ENCODE measurements at regions not wholly inside any gene's neighbourhood (a gene's known extent, or its start where the extent isn't known, plus 50 kb on each side); places are given as distances from the start of the nearest gene placed in this dataset.

GRCh38 chr1:238790882-238791281 lies 595.5 kb upstream of the CHRM3 start:
- no peak overlapping the region for H3K4me3 ChIP-seq (ENCODE audit: low read length)
- no peak for DNase-seq
- no peaks in the 10 kb centered on the region for H3K4me1 ChIP-seq (ENCODE audit: control insufficient read depth, insufficient read depth, low read length)
- H3K9me3 ChIP-seq (ENCODE audit: control insufficient read depth, low read depth, low read length), result no peaks in the 10 kb centered on the region
- 90% methylated on average over 4 of the region's 4 CpGs for WGBS (ENCODE audit: insufficient coverage, low lambda C conversion rate)
- H3K27me3 ChIP-seq (ENCODE audit: control insufficient read depth, insufficient read depth, low read length), result no peaks in the 10 kb centered on the region
- H3K36me3 ChIP-seq (ENCODE audit: control insufficient read depth, insufficient read depth, low read length), result no peaks in the 10 kb centered on the region
- H3K27ac ChIP-seq (ENCODE audit: low read length), result no peak overlapping the region

DNA sequence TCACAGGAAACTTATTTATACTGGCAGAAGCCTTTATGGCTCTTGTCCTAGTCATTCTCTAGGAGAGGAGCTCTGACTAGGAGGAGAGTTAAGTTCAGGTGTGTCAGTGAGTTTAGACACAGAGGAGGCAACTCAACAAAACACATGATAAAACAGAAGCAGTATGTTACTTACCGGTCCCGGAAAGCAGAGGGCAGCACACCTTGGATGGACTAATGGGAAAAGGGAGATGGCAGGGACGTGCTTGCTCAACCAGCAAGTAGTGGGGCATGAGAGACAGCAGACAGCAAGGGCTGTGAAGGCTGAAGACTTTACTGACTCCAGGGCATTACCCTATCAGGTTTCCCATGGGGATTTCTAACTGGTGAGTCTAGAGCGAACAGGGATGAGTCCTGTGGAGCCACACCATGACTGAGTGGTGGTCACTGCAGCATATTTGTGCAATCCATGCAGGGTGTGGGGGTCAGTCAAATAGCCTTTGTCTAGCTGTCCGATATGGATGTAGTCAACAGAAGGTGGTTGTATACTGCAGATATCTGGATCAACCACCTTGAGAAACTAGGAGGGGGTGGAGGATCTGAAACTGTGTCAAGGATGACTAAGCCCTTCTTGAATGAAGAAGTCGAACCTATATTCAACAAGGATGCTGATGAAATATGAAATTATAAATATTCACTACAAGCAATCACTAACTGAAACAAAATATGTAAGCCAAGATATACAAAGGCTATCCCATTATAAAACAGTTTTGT lies 596.3 kb upstream of the CHRM3 start:
- Histone ChIP-seq H3K4me1 (ENCODE audit: control insufficient read depth, insufficient read depth, low read length) (no peaks in the 10 kb centered on the region), H3K27me3 (ENCODE audit: control insufficient read depth, insufficient read depth, low read length) (no peaks in the 10 kb centered on the region), H3K27ac (ENCODE audit: low read length) (no peak overlapping the region), H3K36me3 (ENCODE audit: control insufficient read depth, insufficient read depth, low read length) (no peaks in the 10 kb centered on the region), H3K9me3 (ENCODE audit: control insufficient read depth, low read depth, low read length) (no peaks in the 10 kb centered on the region), H3K4me3 (ENCODE audit: low read length) (no peak overlapping the region)
- DNase-seq, result no peak
- WGBS (ENCODE audit: insufficient coverage, low lambda C conversion rate), result 100% methylated on average over 1 of the region's 6 CpGs

DNA sequence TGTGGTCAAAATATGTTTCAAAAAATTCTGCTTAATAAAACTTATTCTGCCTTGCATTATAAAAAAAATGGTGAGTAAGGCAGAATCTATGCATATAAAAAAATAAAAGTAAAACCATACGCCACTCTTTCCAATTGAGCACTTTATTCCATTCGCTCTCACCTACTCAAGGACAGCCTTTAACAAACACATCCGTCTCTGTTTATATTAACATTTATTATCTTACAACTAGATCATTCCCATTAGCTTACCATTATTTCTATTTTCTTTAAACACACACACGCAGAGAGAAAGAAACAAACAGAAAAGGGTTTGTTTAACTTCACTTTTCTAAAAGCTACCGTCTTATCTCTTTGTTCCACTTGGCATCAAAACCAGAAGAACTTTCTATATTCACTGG lies 598.9 kb upstream of the CHRM3 start:
- 66% methylated on average over 5 of the region's 5 CpGs for WGBS (ENCODE audit: insufficient coverage, low lambda C conversion rate)
- no peak for DNase-seq
- Histone ChIP-seq H3K27me3 (ENCODE audit: control insufficient read depth, insufficient read depth, low read length) (no peaks in the 10 kb centered on the region), H3K27ac (ENCODE audit: low read length) (no peak overlapping the region), H3K4me1 (ENCODE audit: control insufficient read depth, insufficient read depth, low read length) (no peaks in the 10 kb centered on the region), H3K4me3 (ENCODE audit: low read length) (no peak overlapping the region), H3K36me3 (ENCODE audit: control insufficient read depth, insufficient read depth, low read length) (no peaks in the 10 kb centered on the region), H3K9me3 (ENCODE audit: control insufficient read depth, low read depth, low read length) (no peaks in the 10 kb centered on the region)

GRCh38 chr1:238783633-238784032 lies 602.7 kb upstream of the CHRM3 start:
- no peaks in the 10 kb centered on the region for H3K9me3 ChIP-seq (ENCODE audit: control insufficient read depth, low read depth, low read length)
- no peak for DNase-seq
- no peaks in the 10 kb centered on the region for H3K36me3 ChIP-seq (ENCODE audit: control insufficient read depth, insufficient read depth, low read length)
- no peaks in the 10 kb centered on the region for H3K4me1 ChIP-seq (ENCODE audit: control insufficient read depth, insufficient read depth, low read length)
- no peak overlapping the region for H3K27ac ChIP-seq (ENCODE audit: low read length)
- no peak overlapping the region for H3K4me3 ChIP-seq (ENCODE audit: low read length)
- H3K27me3 ChIP-seq (ENCODE audit: control insufficient read depth, insufficient read depth, low read length), result no peaks in the 10 kb centered on the region

DNA sequence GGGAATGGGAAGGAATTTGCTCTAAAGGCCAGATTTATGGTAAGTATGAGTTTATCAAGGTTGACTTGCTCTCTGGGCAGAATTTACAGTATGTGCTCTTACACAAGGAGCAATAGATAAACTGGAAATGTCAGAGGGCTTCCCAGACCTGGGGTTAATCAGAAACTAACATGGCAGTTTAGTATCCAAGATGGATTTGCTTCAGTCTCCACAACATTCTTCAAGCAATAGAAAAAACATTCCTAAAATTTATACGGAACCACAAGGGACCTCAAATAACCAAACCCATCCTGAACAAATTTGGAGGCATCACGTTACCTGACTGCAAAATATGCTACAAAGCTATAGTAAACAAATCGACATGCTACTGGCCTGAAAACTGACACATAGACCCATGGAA lies 606.7 kb upstream of the CHRM3 start:
- H3K27ac ChIP-seq (ENCODE audit: low read length), result no peak overlapping the region
- DNase-seq, result no peak
- H3K4me3 ChIP-seq (ENCODE audit: low read length), result no peak overlapping the region
- WGBS (ENCODE audit: insufficient coverage, low lambda C conversion rate), result no CpG with 5 or more reads among the region's 3 CpGs
- H3K36me3 ChIP-seq (ENCODE audit: control insufficient read depth, insufficient read depth, low read length), result no peaks in the 10 kb centered on the region
- H3K4me1 ChIP-seq (ENCODE audit: control insufficient read depth, insufficient read depth, low read length), result no peaks in the 10 kb centered on the region
- H3K9me3 ChIP-seq (ENCODE audit: control insufficient read depth, low read depth, low read length), result no peaks in the 10 kb centered on the region
- no peaks in the 10 kb centered on the region for H3K27me3 ChIP-seq (ENCODE audit: control insufficient read depth, insufficient read depth, low read length)

DNA sequence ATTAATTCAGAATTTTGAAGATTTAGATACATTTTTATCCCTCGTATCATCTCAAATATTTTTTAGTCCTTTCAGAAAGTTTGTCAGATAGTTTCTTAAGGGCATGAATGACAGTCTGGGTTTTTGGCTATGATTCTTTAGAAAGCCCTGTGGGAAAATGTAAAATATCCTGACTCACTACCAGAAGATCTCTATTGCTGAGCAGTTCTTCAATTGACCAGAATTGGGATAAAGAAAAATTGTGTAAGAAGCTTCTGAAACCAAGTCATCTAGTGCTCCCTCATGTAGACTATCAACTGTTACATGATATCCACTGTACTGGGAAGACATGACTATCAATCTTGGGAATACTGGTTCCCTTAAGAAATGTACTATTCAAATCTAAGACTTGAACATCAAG lies 608.3 kb upstream of the CHRM3 start:
- no peak for DNase-seq
- H3K27ac ChIP-seq (ENCODE audit: low read length), result no peak overlapping the region
- no peak overlapping the region for H3K4me3 ChIP-seq (ENCODE audit: low read length)
- no peaks in the 10 kb centered on the region for H3K27me3 ChIP-seq (ENCODE audit: control insufficient read depth, insufficient read depth, low read length)
- WGBS (ENCODE audit: insufficient coverage, low lambda C conversion rate), result 89% methylated on average over 1 of the region's 1 CpG
- no peaks in the 10 kb centered on the region for H3K36me3 ChIP-seq (ENCODE audit: control insufficient read depth, insufficient read depth, low read length)
- H3K4me1 ChIP-seq (ENCODE audit: control insufficient read depth, insufficient read depth, low read length), result no peaks in the 10 kb centered on the region
- no peaks in the 10 kb centered on the region for H3K9me3 ChIP-seq (ENCODE audit: control insufficient read depth, low read depth, low read length)

DNA sequence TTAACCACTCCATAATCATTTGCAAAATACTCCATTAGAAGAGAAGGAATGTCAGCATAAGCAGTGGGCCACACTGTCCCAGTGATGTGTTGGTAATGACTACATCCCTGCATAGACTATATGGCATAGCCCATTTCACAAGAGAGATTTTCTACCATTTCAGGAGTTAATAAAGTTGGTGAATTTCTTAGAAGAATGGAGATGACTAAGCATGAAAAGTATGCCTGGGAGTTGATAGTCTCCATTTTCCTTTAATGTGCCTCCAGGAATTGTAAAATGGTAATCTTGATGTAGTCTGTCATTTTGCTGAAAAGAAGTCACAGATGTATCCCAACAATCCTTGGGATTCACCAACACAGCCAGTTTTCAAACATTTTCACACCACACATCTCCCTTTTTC lies 608.8 kb upstream of the CHRM3 start:
- Histone ChIP-seq H3K36me3 (ENCODE audit: control insufficient read depth, insufficient read depth, low read length) (no peaks in the 10 kb centered on the region), H3K4me1 (ENCODE audit: control insufficient read depth, insufficient read depth, low read length) (no peaks in the 10 kb centered on the region), H3K9me3 (ENCODE audit: control insufficient read depth, low read depth, low read length) (no peaks in the 10 kb centered on the region), H3K27me3 (ENCODE audit: control insufficient read depth, insufficient read depth, low read length) (no peaks in the 10 kb centered on the region), H3K4me3 (ENCODE audit: low read length) (no peak overlapping the region), H3K27ac (ENCODE audit: low read length) (no peak overlapping the region)
- DNase-seq, result no peak

DNA sequence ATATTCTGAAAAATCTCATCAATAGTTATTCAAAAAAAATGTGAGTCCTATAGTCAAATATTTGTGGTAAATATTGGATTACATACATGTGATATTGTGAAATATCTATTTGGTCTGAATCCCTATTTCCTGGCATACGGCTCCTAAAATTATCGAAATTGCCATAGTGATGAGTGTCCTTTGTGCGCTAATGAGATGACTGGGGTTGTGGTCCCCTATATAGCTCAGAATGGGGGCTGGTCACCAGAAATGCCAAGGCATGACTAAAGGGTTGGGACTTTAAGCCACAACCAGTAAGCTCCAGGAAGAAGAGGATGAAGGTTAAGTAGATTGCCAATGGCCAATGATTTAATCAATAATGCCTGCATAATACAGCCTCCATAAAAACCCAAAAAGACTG lies 610.2 kb upstream of the CHRM3 start:
- H3K4me1 ChIP-seq (ENCODE audit: control insufficient read depth, insufficient read depth, low read length), result no peaks in the 10 kb centered on the region
- H3K9me3 ChIP-seq (ENCODE audit: control insufficient read depth, low read depth, low read length), result no peaks in the 10 kb centered on the region
- WGBS (ENCODE audit: insufficient coverage, low lambda C conversion rate), result 100% methylated on average over 1 of the region's 3 CpGs
- no peak overlapping the region for H3K4me3 ChIP-seq (ENCODE audit: low read length)
- no peak overlapping the region for H3K27ac ChIP-seq (ENCODE audit: low read length)
- H3K36me3 ChIP-seq (ENCODE audit: control insufficient read depth, insufficient read depth, low read length), result no peaks in the 10 kb centered on the region
- H3K27me3 ChIP-seq (ENCODE audit: control insufficient read depth, insufficient read depth, low read length), result no peaks in the 10 kb centered on the region
- DNase-seq, result no peak

GRCh38 chr1:238772322-238772721 lies 614.0 kb upstream of the CHRM3 start:
- Histone ChIP-seq H3K4me3 (ENCODE audit: low read length) (no peak overlapping the region), H3K27me3 (ENCODE audit: control insufficient read depth, insufficient read depth, low read length) (no peaks in the 10 kb centered on the region), H3K27ac (ENCODE audit: low read length) (no peak overlapping the region), H3K36me3 (ENCODE audit: control insufficient read depth, insufficient read depth, low read length) (no peaks in the 10 kb centered on the region), H3K4me1 (ENCODE audit: control insufficient read depth, insufficient read depth, low read length) (no peaks in the 10 kb centered on the region), H3K9me3 (ENCODE audit: control insufficient read depth, low read depth, low read length) (no peaks in the 10 kb centered on the region)
- WGBS (ENCODE audit: insufficient coverage, low lambda C conversion rate), result 100% methylated on average over 1 of the region's 2 CpGs
- DNase-seq, result no peak

DNA sequence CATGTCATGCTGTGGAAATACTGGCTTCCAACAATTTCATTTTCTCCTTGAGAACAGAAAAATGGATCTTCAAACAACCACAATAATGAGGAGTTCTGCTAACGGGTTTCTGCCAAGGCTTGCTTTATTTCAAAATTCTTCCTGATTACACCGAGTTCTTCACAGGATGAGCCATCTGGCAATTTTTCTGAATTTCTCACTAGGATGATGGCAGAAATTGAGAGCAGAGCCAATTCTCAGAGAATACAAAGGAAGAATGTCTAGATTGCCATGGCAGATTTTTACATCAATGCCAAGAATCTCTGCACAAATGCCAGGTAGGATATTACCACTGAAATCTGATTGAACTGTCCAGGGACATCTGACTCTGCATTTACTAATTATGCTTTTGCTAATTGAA lies 619.0 kb upstream of the CHRM3 start:
- Histone ChIP-seq H3K9me3 (ENCODE audit: control insufficient read depth, low read depth, low read length) (no peaks in the 10 kb centered on the region), H3K4me3 (ENCODE audit: low read length) (no peak overlapping the region), H3K4me1 (ENCODE audit: control insufficient read depth, insufficient read depth, low read length) (no peaks in the 10 kb centered on the region), H3K36me3 (ENCODE audit: control insufficient read depth, insufficient read depth, low read length) (no peaks in the 10 kb centered on the region), H3K27me3 (ENCODE audit: control insufficient read depth, insufficient read depth, low read length) (no peaks in the 10 kb centered on the region), H3K27ac (ENCODE audit: low read length) (no peak overlapping the region)
- WGBS (ENCODE audit: insufficient coverage, low lambda C conversion rate), result no CpG with 5 or more reads among the region's 2 CpGs
- DNase-seq, result no peak

GRCh38 chr1:238764779-238765178 lies 621.6 kb upstream of the CHRM3 start:
- Histone ChIP-seq H3K36me3 (ENCODE audit: control insufficient read depth, insufficient read depth, low read length) (no peaks in the 10 kb centered on the region), H3K4me1 (ENCODE audit: control insufficient read depth, insufficient read depth, low read length) (no peaks in the 10 kb centered on the region), H3K27me3 (ENCODE audit: control insufficient read depth, insufficient read depth, low read length) (no peaks in the 10 kb centered on the region), H3K27ac (ENCODE audit: low read length) (no peak overlapping the region), H3K4me3 (ENCODE audit: low read length) (no peak overlapping the region), H3K9me3 (ENCODE audit: control insufficient read depth, low read depth, low read length) (no peaks in the 10 kb centered on the region)
- no peak for DNase-seq
- 0% methylated on average over 1 of the region's 2 CpGs for WGBS (ENCODE audit: insufficient coverage, low lambda C conversion rate)
